ENCODE measurements at regions not wholly inside any gene's neighbourhood (a gene's known extent, or its start where the extent isn't known, plus 50 kb on each side); places are given as distances from the start of the nearest gene placed in this dataset.
"Not testable (repeated sequence)": the region's sequence is repeated elsewhere in the genome, so short reads cannot be mapped to it uniquely, and the experiment has no call there.

DNA sequence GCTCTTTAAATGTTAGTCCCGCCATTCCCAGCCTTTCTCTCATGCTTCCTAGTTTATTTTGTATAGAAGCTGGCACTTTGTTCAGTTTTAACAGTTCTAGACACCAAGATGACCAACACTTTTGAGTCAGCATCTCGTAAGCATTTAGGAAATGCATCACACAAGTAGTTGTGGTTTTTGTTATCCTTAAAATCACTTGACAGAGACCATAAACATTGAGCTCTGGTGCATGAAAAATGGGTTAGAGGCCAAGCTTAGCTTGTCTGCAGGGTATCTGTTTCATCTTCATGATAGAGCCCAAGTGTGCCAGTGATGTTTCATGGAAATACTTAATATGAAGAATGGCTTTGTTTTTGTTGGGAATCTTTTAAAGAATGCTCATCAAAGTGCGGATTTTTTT is 159.7 kb downstream of the DISP1 start:
- Histone ChIP-seq H3K4me1 (peaks cover 17% of the 10 kb centered on the region), H3K4me3 (no peak overlapping the region), H3K36me3 (no peaks in the 10 kb centered on the region), H3K27ac (no peak overlapping the region), H3K27me3 (no peaks in the 10 kb centered on the region), H3K9me3 (no peaks in the 10 kb centered on the region)
- no peak for TF ChIP-seq POLR2AphosphoS5 (IDR thresholded peaks at IDR 0.05; ENCODE audit: insufficient read depth in 1 of 2, low read depth in 1 of 2)
- no peak for TF ChIP-seq POLR2A (IDR thresholded peaks at IDR 0.05)
- TF ChIP-seq, protein P1, sequence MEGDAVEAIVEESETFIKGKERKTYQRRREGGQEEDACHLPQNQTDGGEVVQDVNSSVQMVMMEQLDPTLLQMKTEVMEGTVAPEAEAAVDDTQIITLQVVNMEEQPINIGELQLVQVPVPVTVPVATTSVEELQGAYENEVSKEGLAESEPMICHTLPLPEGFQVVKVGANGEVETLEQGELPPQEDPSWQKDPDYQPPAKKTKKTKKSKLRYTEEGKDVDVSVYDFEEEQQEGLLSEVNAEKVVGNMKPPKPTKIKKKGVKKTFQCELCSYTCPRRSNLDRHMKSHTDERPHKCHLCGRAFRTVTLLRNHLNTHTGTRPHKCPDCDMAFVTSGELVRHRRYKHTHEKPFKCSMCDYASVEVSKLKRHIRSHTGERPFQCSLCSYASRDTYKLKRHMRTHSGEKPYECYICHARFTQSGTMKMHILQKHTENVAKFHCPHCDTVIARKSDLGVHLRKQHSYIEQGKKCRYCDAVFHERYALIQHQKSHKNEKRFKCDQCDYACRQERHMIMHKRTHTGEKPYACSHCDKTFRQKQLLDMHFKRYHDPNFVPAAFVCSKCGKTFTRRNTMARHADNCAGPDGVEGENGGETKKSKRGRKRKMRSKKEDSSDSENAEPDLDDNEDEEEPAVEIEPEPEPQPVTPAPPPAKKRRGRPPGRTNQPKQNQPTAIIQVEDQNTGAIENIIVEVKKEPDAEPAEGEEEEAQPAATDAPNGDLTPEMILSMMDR (IDR thresholded peaks at IDR 0.05) = no peak
- no peak for DNase-seq (ENCODE audit: extremely low spot score in 2 of 2)
- intact Hi-C loops (cut with DNase I) = no loop called here

DNA sequence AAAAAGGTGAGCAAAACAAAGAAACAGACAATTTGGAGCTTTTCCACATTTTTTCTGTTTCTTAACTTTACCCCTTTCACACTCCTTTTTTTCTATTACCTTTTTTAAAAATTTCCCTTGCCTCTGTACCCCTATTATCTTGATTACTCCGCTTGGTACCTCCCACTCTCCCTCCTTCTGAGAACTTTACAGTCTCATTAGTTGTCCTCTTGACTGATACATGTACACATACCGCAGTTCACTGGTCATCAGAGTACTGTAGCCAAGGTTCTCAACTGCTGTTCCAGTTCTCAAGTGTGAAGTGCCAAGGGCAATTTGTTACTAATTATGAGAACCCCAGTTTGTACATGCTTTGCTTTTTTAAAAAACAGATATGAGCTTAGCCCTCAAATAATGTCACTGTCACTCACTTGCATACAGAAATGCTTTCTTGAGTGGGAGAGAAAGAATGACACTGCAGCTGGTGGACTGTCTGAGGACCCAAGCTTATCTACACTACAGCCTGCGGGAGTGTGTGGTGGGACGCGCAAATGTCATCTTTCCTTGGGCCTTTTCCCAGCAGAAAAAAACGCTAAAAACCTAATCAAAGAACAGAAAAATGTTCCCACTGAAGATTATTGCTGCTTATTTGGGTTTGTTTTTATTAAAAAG is 160.8 kb downstream of the DISP1 start:
- Histone ChIP-seq H3K27me3 (no peaks in the 10 kb centered on the region), H3K27ac (no peak overlapping the region), H3K36me3 (no peaks in the 10 kb centered on the region), H3K4me3 (no peak overlapping the region), H3K4me1 (peaks cover 17% of the 10 kb centered on the region), H3K9me3 (no peaks in the 10 kb centered on the region)
- TF ChIP-seq POLR2A (IDR thresholded peaks at IDR 0.05) = no peak
- TF ChIP-seq POLR2AphosphoS5 (IDR thresholded peaks at IDR 0.05; ENCODE audit: insufficient read depth in 1 of 2, low read depth in 1 of 2) = no peak
- TF ChIP-seq, protein P1 (IDR thresholded peaks at IDR 0.05) = no peak
- intact Hi-C loops (cut with DNase I) = no loop called here
- no peak for DNase-seq (ENCODE audit: extremely low spot score in 2 of 2)

DNA sequence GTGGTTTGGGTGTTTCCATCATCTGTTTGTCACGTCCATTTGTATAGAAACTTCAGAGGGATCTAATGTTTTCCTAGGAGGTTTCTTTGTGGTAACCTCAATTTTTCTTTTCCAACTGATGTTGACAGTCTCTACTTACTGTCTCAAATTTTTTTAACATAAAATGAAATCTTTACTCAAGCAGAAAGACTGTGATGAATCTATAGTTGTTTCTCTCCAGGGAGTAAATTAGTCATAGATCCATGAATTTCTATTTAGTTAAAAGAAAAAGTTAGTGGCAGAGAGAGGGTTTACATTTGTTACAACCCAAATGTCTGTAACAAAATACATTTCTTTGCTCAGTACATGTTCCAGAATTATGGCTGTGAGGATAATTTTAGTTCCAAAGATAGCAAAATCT is 161.6 kb downstream of the DISP1 start:
- Histone ChIP-seq H3K36me3 (no peaks in the 10 kb centered on the region), H3K4me1 (peaks cover 17% of the 10 kb centered on the region), H3K27me3 (no peaks in the 10 kb centered on the region), H3K27ac (no peak overlapping the region), H3K4me3 (no peak overlapping the region), H3K9me3 (no peaks in the 10 kb centered on the region)
- intact Hi-C loops (cut with DNase I) = no loop called here
- no peak for DNase-seq (ENCODE audit: extremely low spot score in 2 of 2)
- TF ChIP-seq POLR2A (IDR thresholded peaks at IDR 0.05) (no peak), POLR2AphosphoS5 (IDR thresholded peaks at IDR 0.05; ENCODE audit: insufficient read depth in 1 of 2, low read depth in 1 of 2) (no peak)
- TF ChIP-seq, protein P1 (IDR thresholded peaks at IDR 0.05) = no peak

DNA sequence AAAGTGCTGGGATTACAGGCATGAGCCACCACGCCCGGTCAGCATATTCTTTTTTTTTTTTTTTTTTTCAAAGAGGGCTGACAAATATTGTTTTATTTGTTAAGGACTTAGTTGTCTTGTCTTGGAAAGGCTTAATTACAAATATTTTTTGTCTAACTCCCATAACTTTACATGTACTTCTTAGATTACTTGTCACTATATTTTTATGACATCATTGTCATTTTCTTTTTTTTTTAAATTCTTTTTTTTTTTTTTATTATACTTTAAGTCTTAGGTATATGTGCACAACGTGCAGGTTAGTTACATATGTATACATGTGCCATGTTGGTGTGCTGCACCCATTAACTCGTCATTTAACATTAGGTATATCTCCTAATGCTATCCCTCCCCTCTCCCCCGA is 162.5 kb downstream of the DISP1 start:
- H3K27ac ChIP-seq; H3K4me3 ChIP-seq; H3K36me3 ChIP-seq; intact Hi-C loops (cut with DNase I); DNase-seq (ENCODE audit: extremely low spot score in 2 of 2); H3K27me3 ChIP-seq; H3K9me3 ChIP-seq: not testable (repeated sequence)
- H3K4me1 ChIP-seq = peaks cover 17% of the 10 kb centered on the region

DNA sequence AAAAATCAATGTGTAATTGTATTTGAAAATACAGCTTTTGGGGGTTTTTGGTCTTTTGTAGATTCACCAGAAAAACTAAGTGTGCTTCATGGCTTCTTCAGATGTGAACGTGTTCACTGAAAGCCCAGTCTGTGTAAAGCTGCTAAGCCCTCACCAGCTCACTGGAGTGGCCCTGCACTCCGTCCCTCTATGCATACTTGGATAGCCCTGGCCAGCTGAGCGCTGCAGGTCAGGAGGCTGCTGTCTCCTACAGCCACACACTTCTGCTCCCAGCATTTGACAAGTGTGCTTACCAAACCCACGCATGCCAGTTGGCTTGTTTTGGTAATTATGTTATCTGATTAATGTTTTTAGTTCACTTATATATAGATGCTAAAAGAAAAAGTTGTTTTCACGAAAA is 163.5 kb downstream of the TLR5 start:
- H3K27ac ChIP-seq = no peak overlapping the region
- intact Hi-C loops (cut with DNase I) = no loop called here
- H3K36me3 ChIP-seq = no peaks in the 10 kb centered on the region
- no peaks in the 10 kb centered on the region for H3K27me3 ChIP-seq
- no peak for DNase-seq (ENCODE audit: extremely low spot score in 2 of 2)
- no peak overlapping the region for H3K4me3 ChIP-seq
- TF ChIP-seq, protein P1 (IDR thresholded peaks at IDR 0.05) = no peak
- TF ChIP-seq POLR2AphosphoS5 (IDR thresholded peaks at IDR 0.05; ENCODE audit: insufficient read depth in 1 of 2, low read depth in 1 of 2) (no peak), POLR2A (IDR thresholded peaks at IDR 0.05) (no peak)
- H3K9me3 ChIP-seq = no peaks in the 10 kb centered on the region
- peaks cover 14% of the 10 kb centered on the region for H3K4me1 ChIP-seq

Measured in vagina (tissue), 2 donors.